Thyroid gland (tissue), 4 donors: ENCODE measurements at regions not wholly inside any gene's neighbourhood (a gene's known extent, or its start where the extent isn't known, plus 50 kb on each side); places are given as distances from the start of the nearest gene placed in this dataset.

Experiments used
- CTCF ChIP-seq, 6 experiments: fragments of 200-600 bp in 3 of 6; fragments of 450-650 bp in 3 of 6; sonication (generic) in 3 of 6; IDR thresholded peaks; one replicate each; pipeline ENCODE4 v1.5.1; 2016 to 2019; ENCODE audit warnings: antibody characterized with exemption in 6 of 6, mild to moderate bottlenecking in 2 of 6, inconsistent platforms in 1 of 6, moderate library complexity in 1 of 6
- POLR2A ChIP-seq, 2 donors: fragments of 450-650 bp; IDR thresholded peaks; one replicate each; pipeline ENCODE4 v1.6.1; 2017; ENCODE audit warnings: antibody characterized with exemption in 2 of 2, mild to moderate bottlenecking in 2 of 2, moderate library complexity in 1 of 2

GRCh38 chr2:155424518-155424917, 726.0 kb downstream of the KCNJ3 start:
- no peak for TF ChIP-seq POLR2A (IDR thresholded peaks at IDR 0.05)
- no peak for TF ChIP-seq CTCF (IDR thresholded peaks at IDR 0.05)
